ENCODE measurements at regions not wholly inside any gene's neighbourhood (a gene's known extent, or its start where the extent isn't known, plus 50 kb on each side); places are given as distances from the start of the nearest gene placed in this dataset.

GRCh38 chr4:123776267-123776666, 379.7 kb downstream of the SPRY1 start:
- DNase-seq: no peak

DNA sequence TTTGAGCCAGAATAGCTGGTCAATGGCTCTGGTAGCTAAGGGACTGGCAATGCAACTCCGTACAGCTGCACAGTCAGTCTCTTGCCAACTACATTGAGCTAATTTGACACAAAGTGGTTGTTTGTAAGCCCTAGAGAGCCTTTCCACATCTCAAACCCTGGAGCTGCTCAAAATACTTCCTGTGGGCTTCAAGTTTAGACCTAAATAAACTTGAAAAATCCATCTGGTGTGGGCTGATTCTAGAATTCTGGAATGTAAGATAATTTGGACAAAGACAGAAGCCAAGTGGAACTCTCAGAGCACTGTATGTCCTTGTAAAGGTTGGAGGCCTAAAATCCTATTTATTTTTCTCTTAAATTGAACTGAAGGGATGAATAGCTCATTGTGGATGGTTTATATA, 380.8 kb downstream of the SPRY1 start:
- DNase-seq: no peak

- DNase-seq: no peak
Observed at GRCh38 chr4:123783151-123783790, 386.7 kb downstream of the SPRY1 start.

DNA sequence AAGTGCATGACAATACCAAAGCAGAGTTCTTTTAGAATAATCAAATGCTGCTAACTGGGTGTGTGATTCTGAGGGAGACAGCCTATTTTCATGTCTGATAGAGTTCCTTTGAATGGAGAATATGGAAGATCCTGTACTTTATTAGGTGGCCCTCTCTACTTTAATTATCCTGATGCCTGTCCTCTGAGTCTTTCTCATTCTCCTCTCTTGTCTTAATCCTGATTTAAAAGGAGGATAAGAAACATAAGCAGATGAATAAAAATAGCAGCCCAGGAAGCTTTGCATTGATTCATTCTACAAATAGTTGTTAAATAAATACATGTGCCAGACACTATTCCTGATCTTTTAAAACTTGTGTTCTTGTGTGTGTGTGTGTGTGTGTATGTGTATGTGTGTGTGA, 387.3 kb downstream of the SPRY1 start:
- no peak for DNase-seq

DNA sequence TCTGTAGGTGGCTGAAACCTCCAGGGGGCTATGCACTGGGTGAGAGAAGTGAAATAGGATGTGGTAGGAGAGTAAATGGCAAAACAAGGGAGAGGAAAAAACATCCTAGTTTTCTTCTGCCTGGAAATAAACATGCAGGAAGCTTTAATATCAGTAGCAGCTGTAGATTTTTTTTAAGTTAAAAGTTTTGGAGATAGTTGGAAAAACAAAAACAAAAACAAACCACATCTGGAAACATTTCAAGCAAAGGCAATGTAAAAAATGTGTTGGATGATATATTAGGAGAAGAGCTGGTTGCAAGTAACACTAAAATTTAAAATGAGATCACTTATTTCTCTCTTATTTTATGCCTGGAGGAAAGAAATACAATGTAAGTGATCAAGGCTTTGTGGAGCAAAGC, 388.0 kb downstream of the SPRY1 start:
- no peak for DNase-seq

DNA sequence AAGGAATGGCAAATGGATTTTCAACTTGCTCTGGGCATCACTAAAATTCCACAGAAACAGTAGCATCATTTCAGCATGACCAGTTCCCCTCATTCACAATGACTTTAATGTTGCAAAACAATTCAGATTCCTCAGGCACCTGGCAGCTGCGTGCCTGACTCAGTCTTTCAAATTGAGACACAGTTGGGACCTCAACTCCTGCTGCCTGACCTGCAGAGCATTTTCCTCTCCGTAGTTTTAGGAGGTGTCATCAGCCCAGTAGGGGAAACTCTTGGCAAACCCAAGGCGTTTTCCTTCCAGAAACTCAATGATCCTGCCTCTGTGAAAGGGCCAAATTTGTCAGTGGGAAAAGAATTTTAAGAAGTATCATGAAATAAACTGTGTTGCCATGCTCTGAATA, 388.9 kb downstream of the SPRY1 start:
- DNase-seq: no peak

DNA sequence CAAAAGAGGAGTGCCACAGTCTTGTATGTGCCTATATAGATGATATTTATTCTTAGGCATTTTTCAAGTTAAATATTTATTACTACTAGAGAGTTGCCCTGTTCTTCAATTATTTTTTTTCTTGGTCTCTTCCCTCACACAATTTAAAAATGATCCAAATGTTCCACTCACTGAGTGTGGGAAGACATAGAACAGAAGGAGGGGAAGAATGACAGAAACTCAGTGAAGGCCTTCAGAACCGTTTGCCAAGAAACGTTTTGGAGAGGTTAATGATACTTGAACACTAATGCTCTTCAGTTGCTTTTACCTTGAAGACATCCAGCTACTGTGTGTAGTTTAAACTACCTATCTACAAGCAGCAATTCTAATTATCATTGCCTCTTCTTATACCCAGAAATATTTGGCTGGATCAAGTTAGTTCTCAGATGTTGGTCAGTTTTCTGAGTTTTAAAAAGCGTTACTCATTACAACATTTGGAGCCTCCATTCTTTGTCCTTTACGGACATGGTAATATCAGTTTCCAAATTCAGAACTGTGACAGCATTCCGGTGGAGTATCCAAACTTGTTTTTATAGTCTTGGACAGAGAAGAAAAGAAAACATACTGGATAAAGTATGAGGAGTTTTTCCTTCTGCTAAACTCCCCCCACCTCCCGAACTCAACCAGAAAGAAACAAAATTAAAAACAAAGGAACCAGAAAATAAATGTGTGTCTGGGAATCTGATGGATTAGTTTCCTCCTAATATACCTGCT, 389.7 kb downstream of the SPRY1 start:
- no peak for DNase-seq

- no peak for DNase-seq
Observed at GRCh38 chr4:123786920-123787319, 390.3 kb downstream of the SPRY1 start.

DNA sequence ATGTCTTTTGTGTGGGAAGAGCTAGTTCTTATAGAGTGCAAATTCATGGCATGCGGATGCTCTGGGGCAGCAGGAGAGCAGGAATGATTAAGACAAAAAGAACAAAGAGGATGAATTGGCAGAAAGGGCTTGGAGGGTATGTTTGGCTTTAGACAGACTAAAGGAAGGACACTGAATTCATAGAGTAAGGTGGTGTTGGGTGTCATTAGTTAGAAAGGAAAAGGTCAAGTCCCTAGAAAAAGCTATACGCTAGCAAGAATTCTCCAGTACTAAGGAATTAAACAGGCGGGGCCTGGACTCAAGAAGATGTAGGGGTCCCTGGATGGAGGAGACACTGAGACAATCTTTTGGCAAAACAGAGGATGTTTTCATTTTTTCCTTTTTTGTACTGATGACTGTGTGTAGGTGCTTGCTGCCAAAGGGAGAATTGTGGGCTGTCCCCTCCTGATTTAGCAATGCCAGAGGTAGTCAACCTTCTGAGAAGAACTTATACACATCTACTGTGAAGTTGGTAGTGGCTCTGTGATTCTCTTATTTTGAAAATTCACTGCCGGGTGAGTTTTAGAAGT, 391.0 kb downstream of the SPRY1 start:
- DNase-seq: no peak

DNA sequence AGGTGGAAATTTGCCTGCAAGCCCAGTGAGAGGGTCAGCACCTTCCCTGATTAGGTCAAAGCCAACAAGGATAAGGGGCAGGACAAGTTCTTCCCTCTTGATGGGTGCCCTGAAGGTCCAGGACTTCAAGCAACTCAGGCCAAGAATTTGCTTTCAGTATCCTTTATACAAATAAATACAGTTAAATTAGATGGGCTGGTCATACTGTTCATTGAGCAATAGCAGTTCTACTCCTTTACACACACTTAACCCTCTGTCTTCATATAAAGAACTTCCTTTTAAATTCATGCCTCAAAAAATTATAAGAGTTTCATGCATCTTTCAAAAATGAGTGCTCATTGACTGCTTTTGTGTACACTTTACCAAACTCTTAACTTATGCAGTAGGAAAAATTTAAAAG, 392.0 kb downstream of the SPRY1 start:
- no peak for DNase-seq

DNA sequence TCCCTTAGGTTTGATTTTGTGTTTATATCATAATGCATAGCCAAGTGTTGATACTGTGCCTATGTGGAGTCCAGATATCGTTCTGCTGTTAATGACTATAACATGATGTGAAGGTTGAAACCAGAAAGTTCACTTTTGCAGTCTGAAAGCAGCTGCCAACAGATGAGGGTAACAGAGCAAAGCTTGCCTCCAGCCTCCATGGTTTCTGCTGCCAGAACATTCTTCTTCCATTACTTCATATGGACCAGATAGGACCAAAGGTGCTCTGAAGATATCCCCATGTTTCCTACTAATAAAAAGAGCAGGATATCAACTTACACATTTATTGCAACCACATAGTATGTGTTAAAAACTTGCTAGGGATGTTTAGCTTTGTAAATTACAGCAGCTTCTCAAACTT, 394.1 kb downstream of the SPRY1 start:
- no peak for DNase-seq

- DNase-seq: no peak
Observed at GRCh38 chr4:123802082-123802645, 405.6 kb downstream of the SPRY1 start.

DNA sequence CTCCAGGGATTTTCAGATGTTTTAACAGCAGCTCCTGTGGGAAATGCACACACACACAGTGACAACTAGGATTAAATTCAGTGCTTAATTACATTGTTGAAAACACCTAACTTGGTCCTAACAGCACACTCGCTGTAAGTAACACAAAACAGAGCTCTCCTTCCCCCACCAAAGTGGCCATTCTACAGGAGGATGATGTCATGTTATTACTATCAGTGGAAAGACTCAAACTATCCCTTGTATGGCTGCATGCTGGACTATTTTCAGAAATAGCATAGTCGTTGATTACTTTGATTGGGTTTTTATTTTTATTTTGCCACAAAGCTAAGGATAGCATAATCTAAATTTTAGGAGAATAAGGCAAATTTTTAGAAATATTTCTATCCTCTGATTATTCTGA, 406.3 kb downstream of the SPRY1 start:
- no peak for DNase-seq

- no peak for DNase-seq
Observed at GRCh38 chr4:123804196-123804721, 407.7 kb downstream of the SPRY1 start.

GRCh38 chr4:123806056-123806455, 409.5 kb downstream of the SPRY1 start:
- no peak for DNase-seq

DNA sequence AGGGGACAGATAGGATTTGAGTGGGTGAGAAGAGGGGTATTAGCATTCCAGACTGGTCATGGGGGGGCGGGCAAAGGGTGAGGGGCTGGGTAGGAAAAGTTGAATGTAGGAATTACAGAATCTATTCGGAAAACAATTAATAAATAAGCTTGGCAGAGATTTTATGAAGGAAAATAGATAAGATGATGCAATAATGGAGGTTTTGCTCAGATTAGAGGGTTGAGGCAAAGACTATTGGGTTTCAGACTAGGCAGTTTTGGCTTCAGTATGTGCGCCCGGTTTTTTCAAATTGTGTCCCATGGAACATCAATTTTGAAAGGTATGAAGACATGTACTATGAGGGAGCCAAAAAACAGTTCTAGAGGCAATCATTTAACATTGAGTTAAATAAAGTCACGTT, 410.6 kb downstream of the SPRY1 start:
- DNase-seq: no peak

DNA sequence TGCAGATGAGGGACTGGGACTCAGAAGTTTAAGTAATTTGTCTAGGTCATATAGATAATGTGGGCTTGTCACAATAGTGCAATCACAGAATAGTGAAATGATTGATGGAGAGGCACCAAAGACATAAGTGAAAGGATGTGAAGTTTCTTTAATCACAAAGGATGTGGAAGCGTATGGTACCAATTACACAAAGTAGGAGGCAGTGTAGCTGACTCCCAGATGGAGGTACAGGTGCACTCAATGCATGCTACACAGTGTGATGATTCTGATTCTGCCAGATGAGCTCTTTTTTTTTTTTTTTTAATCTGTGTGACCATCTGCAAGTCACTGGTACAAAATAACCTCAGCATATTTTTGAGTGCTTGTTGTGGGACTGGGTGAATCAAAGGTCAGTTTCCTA, 411.3 kb downstream of the SPRY1 start:
- no peak for DNase-seq

DNA sequence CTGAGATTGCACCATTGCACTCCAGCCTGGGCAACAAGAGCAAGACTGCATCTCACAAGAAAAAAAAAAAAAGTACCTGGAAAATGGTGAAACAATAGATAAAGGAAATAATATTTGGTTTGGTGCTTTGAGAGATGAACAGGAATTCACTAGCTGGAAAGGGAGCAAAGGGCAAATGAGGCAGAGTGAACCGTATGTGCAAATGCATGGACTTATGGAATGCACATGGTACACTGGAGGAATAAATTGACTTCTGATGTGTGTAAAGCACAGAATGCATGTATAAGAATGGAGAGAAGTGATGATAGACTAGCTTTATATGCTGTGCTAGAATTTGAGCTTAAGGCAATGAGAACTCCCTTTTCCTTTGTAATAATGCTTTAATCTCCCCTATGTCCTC, 413.3 kb downstream of the SPRY1 start:
- no peak for DNase-seq

DNA sequence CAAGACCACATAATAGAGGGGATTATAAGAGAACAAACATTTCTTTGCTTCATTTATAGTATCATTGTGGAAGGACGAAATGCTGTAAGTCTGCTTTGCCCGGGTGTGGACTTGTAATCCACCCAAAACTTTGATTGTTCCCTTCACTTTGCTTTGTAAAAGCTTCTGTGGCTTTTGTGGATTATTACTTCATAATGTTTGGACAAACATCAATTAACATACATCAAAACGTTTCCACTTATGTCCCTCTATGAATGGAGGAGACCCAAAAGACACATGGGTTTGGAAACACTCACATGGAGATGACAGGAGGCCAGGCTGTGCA, 415.4 kb downstream of the SPRY1 start:
- DNase-seq: no peak

- DNase-seq: no peak
Observed at GRCh38 chr4:123813901-123814300, 417.3 kb downstream of the SPRY1 start.

GRCh38 chr4:123816462-123816861, 419.9 kb downstream of the SPRY1 start:
- no peak for DNase-seq

GRCh38 chr4:123817025-123817688, 420.6 kb downstream of the SPRY1 start:
- DNase-seq: no peak

GRCh38 chr4:123819362-123820035, 422.9 kb downstream of the SPRY1 start:
- DNase-seq: no peak
